B cell (primary cell): ENCODE measurements at regions not wholly inside any gene's neighbourhood (a gene's known extent, or its start where the extent isn't known, plus 50 kb on each side); places are given as distances from the start of the nearest gene placed in this dataset.

Experiments used
- ATAC-seq: fragments of 200-7000 bp; cut with Tn5 transposase; one replicate; pipeline ENCODE4 v1.10.0; 2021; ENCODE audit warnings: low read depth, mild to moderate bottlenecking, moderate number of reproducible peaks, moderate library complexity
- CTCF ChIA-PET: fragments of 350-600 bp; sonication (Branson Sonifier 250); formaldehyde crosslinking; loops from one replicate; lab custom pipeline; 2021; ENCODE audit warnings: antibody characterized with exemption, inconsistent platforms; lab: Charles Lee
- POLR2A ChIA-PET: fragments of 350-600 bp; sonication (Branson Sonifier 250); formaldehyde crosslinking; loops from one replicate; lab custom pipeline; 2021; ENCODE audit warnings: antibody characterized with exemption; lab: Charles Lee
- DNase-seq: peaks from one replicate; pipeline ENCODE4 v3.0.0; 2013
- H2AFZ ChIP-seq: 2 replicates; pipeline ENCODE4 v1.6.1; 2012; ENCODE audit warnings: mild to moderate bottlenecking, low read depth, low read length; ENCODE audit not compliant: insufficient read depth, poor library complexity, severe bottlenecking
- H3K27ac ChIP-seq, 2 donors: 1 replicate in 1 of 2; 2 replicates in 1 of 2; pipeline ENCODE4 v1.5.1; 2012 to 2013; ENCODE audit warnings: low read length in 2 of 2, mild to moderate bottlenecking in 2 of 2, moderate library complexity in 1 of 2
- H3K27me3 ChIP-seq, 4 experiments: fragments of 200-600 bp in 1 of 4; sonication (generic) in 1 of 4; replicated peaks in 1 of 4; 1 replicate in 2 of 4; 2 replicates in 2 of 4; pipeline versions ENCODE4 v1.6.1 to v1.7.0; 2013 to 2016; ENCODE audit warnings: low read length in 3 of 4, mild to moderate bottlenecking in 2 of 4, mixed read lengths in 1 of 4, moderate library complexity in 1 of 4; ENCODE audit not compliant: insufficient read depth in 4 of 4, control insufficient read depth in 3 of 4; ENCODE audit errors: control extremely low read depth in 1 of 4
- H3K36me3 ChIP-seq, 2 experiments: replicated peaks in 1 of 2; 1 replicate in 1 of 2; 2 replicates in 1 of 2; pipeline versions ENCODE4 v1.6.1 to v1.7.1; 2013; ENCODE audit warnings: low read length in 1 of 2; ENCODE audit not compliant: insufficient read depth in 2 of 2, control insufficient read depth in 1 of 2; ENCODE audit errors: control extremely low read depth in 1 of 2, extremely low read depth in 1 of 2
- H3K4me1 ChIP-seq, 2 donors: fragments of 200-600 bp in 1 of 2; sonication (generic) in 1 of 2; 1 replicate in 1 of 2; 2 replicates in 1 of 2; pipeline versions ENCODE4 v1.5.1 to v1.6.1; 2013 to 2017; ENCODE audit warnings: low read length in 2 of 2; ENCODE audit not compliant: control insufficient read depth in 2 of 2, insufficient read depth in 2 of 2
- H3K4me2 ChIP-seq: replicated peaks from 2 replicates; pipeline ENCODE3; 2012; ENCODE audit warnings: mild to moderate bottlenecking, low read depth, low read length; ENCODE audit not compliant: poor library complexity, severe bottlenecking
- H3K4me3 ChIP-seq, 5 experiments: fragments of 200-600 bp in 1 of 5; sonication (generic) in 1 of 5; 1 replicate in 3 of 5; 2 replicates in 2 of 5; pipeline versions ENCODE4 v1.5.1 to v1.7.0; 2011 to 2016; ENCODE audit warnings: low read length in 4 of 5, mild to moderate bottlenecking in 4 of 5, low read depth in 2 of 5, control low read depth in 1 of 5, moderate library complexity in 1 of 5; ENCODE audit not compliant: insufficient read depth in 1 of 5; ENCODE audit errors: control extremely low read depth in 1 of 5, extremely low read depth in 1 of 5
- H3K79me2 ChIP-seq: fragments of 200-600 bp; sonication (generic); one replicate; pipeline ENCODE4 v1.6.0; 2016; ENCODE audit warnings: low read length; ENCODE audit not compliant: control insufficient read depth, insufficient read depth
- H3K9ac ChIP-seq: fragments of 200-600 bp; sonication (generic); 2 replicates; pipeline ENCODE4 v1.6.1; 2017; ENCODE audit warnings: mild to moderate bottlenecking, low read length, moderate library complexity
- H3K9me3 ChIP-seq, 3 donors: one replicate each; pipeline versions ENCODE4 v1.6.1 to v1.7.1; 2013; ENCODE audit warnings: low read length in 2 of 3; ENCODE audit not compliant: control insufficient read depth in 2 of 3, insufficient read depth in 1 of 3; ENCODE audit errors: control extremely low read depth in 1 of 3
- H4K20me1 ChIP-seq: 2 replicates; pipeline ENCODE4 v1.6.0; 2012; ENCODE audit warnings: mild to moderate bottlenecking, low read length; ENCODE audit not compliant: insufficient read depth, control insufficient read depth, poor library complexity, severe bottlenecking
- H3K27ac Mint-ChIP-seq: one replicate; pipeline ENCODE4 v1.8.0; 2021; ENCODE audit warnings: mixed read lengths
- H3K27me3 Mint-ChIP-seq: one replicate; pipeline ENCODE4 v1.8.0; 2021; ENCODE audit warnings: mixed read lengths
- H3K4me1 Mint-ChIP-seq: one replicate; pipeline ENCODE4 v1.8.0; 2021; ENCODE audit warnings: mixed read lengths
- H3K4me3 Mint-ChIP-seq: one replicate; pipeline ENCODE4 v1.8.0; 2021; ENCODE audit warnings: mixed read lengths
- H3K9me3 Mint-ChIP-seq: one replicate; pipeline ENCODE4 v1.8.0; 2022; ENCODE audit warnings: mixed read lengths; ENCODE audit not compliant: insufficient read depth
- CTCF ChIP-seq: fragments of 200-600 bp; IDR thresholded peaks from one replicate; pipeline ENCODE4 v1.8.0; 2022; ENCODE audit warnings: antibody characterized with exemption, mild to moderate bottlenecking
- EZH2 ChIP-seq: IDR thresholded peaks from 2 replicates; pipeline ENCODE4 v1.6.1; 2012; ENCODE audit warnings: borderline replicate concordance, low read depth, mild to moderate bottlenecking, moderate library complexity, low read length; ENCODE audit not compliant: insufficient read depth, poor library complexity, severe bottlenecking
- WGBS: methylation state at CpG from one replicate; pipeline ENCODE4 v1.1.5; 2013; ENCODE audit warnings: missing lambda C conversion rate; ENCODE audit not compliant: insufficient coverage; 5-methylcytosine and 5-hydroxymethylcytosine counted together
- intact Hi-C: fragments of 100-400 bp; cut with micrococcal nuclease; formaldehyde crosslinking; loops from one replicate; pipeline ENCODE4 v1.10.0; 2022

DNA sequence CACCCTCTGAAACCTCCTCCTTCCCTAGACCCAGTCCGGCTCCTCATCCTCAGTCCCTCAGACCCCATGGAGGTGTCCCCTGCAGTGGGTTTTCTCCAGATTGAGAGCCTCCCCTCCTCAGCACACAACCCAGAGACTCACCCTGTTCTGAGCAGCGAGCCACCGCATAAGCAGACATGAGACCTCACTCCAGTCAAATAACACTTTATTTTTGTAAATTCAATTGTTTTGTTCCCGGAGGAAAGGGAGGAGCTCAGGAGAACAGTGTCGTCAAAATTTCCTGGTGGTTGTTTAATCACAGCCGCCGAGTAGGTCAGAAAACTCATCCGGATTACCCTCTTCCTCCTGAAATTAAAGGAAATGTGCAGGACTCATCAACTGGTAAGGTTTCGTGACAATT, 57.5 kb downstream of the ERICH4 start:
- no peak for ATAC-seq
- Histone ChIP-seq H3K27ac (no peak overlapping the region), H3K79me2 (no peaks in the 10 kb centered on the region), H3K4me1 (peaks cover 0 to 7% of the 10 kb centered on the region in 2 donors), H3K9ac (no peak overlapping the region), H3K36me3 (no peaks in the 10 kb centered on the region), H4K20me1 (no peaks in the 10 kb centered on the region), H3K4me3 (no peak overlapping the region), H3K4me2 (no peak overlapping the region), H3K27me3 (peaks cover 0 to 21% (median 0%) of the 10 kb centered on the region in 4 experiments), H2AFZ (no peak overlapping the region), H3K9me3 (peaks cover 0 to 6% (median 0%) of the 10 kb centered on the region in 3 donors)
- H3K27ac Mint-ChIP-seq: no peak overlapping the region
- no peak for TF ChIP-seq CTCF
- TF ChIP-seq EZH2: no peak
- H3K9me3 Mint-ChIP-seq: no peaks in the 10 kb centered on the region
- DNase-seq: no peak
- H3K4me1 Mint-ChIP-seq: peaks cover 7% of the 10 kb centered on the region
- ChIA-PET CTCF (no interaction called here), POLR2A (no interaction called here)
- H3K4me3 Mint-ChIP-seq: no peak overlapping the region
- 88% methylated on average over 4 of the region's 9 CpGs for WGBS
- H3K27me3 Mint-ChIP-seq: peaks cover 50% of the 10 kb centered on the region
- intact Hi-C loops: no loop called here

GRCh38 chr19:41501854-41502253, 58.9 kb downstream of the ERICH4 start:
- Histone ChIP-seq H3K9ac (no peak overlapping the region), H3K36me3 (no peaks in the 10 kb centered on the region), H3K27me3 (peaks cover 0 to 21% (median 0%) of the 10 kb centered on the region in 4 experiments), H3K4me3 (no peak overlapping the region), H3K79me2 (no peaks in the 10 kb centered on the region), H3K9me3 (peaks cover 0 to 6% (median 0%) of the 10 kb centered on the region in 3 donors), H3K4me1 (no peaks in the 10 kb centered on the region), H3K4me2 (no peak overlapping the region), H4K20me1 (no peaks in the 10 kb centered on the region), H3K27ac (no peak overlapping the region), H2AFZ (no peak overlapping the region)
- CTCF ChIA-PET: no interaction called here
- no peak for TF ChIP-seq CTCF
- TF ChIP-seq EZH2: no peak
- H3K27me3 Mint-ChIP-seq: peaks cover 50% of the 10 kb centered on the region
- H3K9me3 Mint-ChIP-seq: no peaks in the 10 kb centered on the region
- ATAC-seq: no peak
- no peak for DNase-seq
- POLR2A ChIA-PET: no interaction called here
- peaks cover 3% of the 10 kb centered on the region for H3K4me1 Mint-ChIP-seq
- no CpG with 5 or more reads among the region's 4 CpGs for WGBS
- no peak overlapping the region for H3K27ac Mint-ChIP-seq
- intact Hi-C loops: no loop called here
- H3K4me3 Mint-ChIP-seq: no peak overlapping the region
